ENCODE measurements at regions not wholly inside any gene's neighbourhood (a gene's known extent, or its start where the extent isn't known, plus 50 kb on each side); places are given as distances from the start of the nearest gene placed in this dataset.
"Not testable (repeated sequence)": the region's sequence is repeated elsewhere in the genome, so short reads cannot be mapped to it uniquely, and the experiment has no call there.

DNA sequence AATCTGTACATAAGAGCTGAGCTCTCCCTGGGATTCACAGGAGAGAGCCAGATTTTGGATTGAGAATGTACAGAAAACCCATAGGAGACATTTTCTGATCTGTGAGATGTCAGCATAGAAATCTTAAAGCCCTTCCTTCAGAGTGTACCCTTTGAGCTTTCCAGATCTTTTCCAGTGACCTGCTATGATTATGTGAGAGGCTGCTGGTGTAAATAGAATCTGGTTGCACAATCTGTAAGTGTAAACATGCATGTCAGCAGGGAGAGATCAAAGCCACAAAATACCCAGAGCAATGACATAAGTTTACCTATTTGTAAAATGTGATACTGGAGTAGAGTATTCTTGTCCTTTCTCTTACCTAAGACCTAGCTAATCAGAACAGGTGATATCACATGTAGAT, 471.9 kb downstream of the FOXD4L5 start:
- H3K27ac ChIP-seq; DNase-seq; H3K36me3 ChIP-seq; H3K9me3 ChIP-seq; H3K27me3 ChIP-seq; H3K4me3 ChIP-seq (replicated peaks in 1 of 3); H3K4me1 ChIP-seq; intact Hi-C loops (cut with DNase I): not testable (repeated sequence)

DNA sequence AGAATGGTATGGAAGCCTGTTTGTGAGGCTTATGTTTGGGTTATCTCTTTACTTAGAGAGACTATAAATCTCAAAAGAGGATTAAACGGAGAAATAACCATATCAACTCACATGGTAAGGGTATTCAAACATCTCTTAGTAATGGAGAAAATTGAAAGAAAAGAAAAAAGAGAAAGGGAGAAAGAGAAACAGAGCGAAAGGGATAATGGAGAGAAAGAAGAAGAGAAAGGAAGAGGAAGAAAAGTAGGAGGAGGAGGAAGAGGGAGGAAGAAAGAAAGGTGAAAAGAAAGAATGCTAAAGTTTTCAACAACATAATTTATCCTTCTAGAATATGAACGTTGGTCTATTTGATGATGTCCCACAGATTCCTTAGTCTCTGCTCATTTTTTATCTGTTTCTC, 506.3 kb downstream of the FOXD4L5 start:
- intact Hi-C loops (cut with DNase I); H3K27ac ChIP-seq; H3K4me1 ChIP-seq; DNase-seq; H3K36me3 ChIP-seq; H3K4me3 ChIP-seq (replicated peaks in 1 of 3); H3K27me3 ChIP-seq; H3K9me3 ChIP-seq: not testable (repeated sequence)
- WGBS, 2 donors = 71 to 84% methylated on average over 3 of the region's 3 CpGs

DNA sequence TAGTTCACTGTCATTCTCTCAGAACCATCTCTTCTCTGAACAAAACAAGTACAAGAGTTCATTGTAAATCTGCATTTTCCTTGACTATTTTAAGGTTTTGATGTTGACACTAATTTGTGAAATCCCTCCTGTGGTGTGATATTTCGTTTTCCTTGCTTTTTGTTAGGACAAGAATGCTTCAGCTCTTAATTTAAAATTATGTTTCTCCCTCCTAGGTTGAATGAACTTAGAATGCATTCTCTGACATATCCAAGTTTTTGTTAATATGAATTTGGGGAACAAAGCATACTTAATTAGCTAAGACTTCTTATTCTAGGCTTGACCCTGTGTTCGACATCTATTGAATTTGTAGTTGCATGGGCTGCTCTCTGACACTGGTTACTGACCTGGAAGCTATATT, 508.7 kb downstream of the FOXD4L5 start:
- H3K36me3 ChIP-seq; H3K9me3 ChIP-seq; H3K4me3 ChIP-seq (replicated peaks in 1 of 3); H3K4me1 ChIP-seq; DNase-seq; H3K27ac ChIP-seq; H3K27me3 ChIP-seq; intact Hi-C loops (cut with DNase I): not testable (repeated sequence)
- 62 to 67% methylated on average over 1 of the region's 2 CpGs for WGBS, 2 donors

DNA sequence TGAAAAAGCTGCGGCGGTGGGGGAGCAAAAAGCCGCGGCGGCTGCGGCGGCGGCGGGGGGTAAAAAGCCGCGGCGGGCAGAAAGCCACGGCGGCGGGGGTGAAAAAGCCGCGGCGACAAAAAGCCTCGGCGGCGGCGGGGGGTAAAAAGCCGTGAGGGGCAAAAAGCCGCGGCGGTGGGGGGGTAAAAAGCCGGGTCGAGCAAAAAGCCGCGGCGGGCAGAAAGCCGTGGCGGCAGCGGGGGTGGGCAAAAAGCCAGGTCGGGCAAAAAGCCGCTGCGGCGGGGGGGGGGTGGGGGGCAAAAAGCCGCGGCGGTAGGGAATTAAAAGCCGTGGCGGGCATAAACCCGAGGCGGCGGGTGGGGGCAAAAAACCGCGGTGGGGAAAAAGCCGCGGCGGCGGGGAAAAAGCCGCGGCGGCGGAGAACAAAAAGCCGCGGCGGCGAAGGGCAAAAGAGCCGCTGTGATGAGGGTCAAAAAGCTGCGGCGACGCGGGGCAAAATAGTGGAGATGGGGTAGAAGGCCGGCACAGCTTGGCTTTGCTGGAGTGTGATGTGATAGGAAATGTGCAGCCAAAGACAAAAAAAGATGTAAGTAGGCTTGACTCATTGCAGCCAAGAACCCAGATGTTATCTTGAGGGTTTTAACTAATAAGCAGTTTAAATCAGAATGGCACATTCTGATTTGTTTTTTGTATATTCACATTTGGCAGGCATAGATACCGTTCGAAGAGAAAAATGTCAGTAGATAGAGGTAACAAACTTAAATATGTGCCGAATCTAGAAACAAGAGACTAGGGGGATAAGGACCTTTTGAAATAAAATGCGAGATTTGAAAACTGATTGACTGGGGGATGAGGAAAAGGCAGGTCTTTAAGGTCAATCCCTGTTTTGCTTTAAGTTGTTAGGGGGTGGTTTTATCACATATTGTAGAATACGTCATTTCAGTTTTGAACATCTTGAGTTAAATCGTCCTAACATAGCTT, 509.9 kb downstream of the FOXD4L5 start:
- H3K27me3 ChIP-seq; H3K4me1 ChIP-seq; H3K27ac ChIP-seq; H3K36me3 ChIP-seq; H3K9me3 ChIP-seq; intact Hi-C loops (cut with DNase I): not testable (repeated sequence)
- H3K4me3 ChIP-seq (replicated peaks in 1 of 3) = peak overlapping the region in 1 of 3 donors; percentile 21
- 14% methylated on average over 21 to 22 of the region's 72 CpGs for WGBS, 2 donors
- DNase-seq = peak; percentile 10 to 18

DNA sequence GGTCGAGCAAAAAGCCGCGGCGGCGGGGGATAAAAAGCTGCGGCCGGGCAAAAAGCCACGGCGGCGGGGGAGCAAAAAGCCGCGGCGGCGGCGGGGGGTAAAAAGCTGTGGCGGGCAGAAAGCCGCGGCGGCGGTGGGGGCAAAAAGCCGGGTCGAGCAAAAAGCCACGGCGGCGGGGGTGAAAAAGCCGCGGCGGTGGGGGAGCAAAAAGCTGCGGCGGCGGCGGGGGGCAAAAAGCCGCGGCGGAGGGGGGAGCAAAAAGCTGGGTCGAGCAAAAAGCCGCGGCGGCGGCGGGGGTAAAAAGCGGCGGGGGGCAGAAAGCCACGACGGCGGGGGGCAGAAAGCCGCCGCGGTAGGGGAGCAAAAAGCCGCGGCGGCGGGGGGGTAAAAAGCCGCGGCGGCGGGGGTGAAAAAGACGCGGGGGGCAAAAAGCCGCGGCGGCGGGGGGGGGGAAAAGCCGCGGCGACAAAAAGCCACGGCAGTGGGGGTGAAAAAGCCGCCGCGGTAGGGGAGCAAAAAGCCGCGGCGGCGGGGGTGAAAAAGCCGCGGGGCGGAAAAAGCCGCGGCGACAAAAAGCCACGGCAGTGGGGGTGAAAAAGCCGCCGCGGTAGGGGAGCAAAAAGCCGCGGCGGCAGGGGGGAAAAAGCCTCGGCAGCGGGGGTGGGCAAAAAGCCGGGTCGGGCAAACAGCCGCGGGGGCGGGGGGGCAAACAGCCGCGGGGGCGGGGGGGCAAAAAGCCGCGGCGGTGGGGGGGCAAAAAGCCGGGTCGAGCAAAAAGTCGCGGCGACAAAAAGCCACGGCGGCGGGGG, 510.8 kb downstream of the FOXD4L5 start:
- H3K4me1 ChIP-seq; H3K27me3 ChIP-seq; H3K36me3 ChIP-seq; H3K27ac ChIP-seq; H3K9me3 ChIP-seq; intact Hi-C loops (cut with DNase I): not testable (repeated sequence)
- WGBS, 2 donors = 1% methylated on average over 23 of the region's 108 CpGs; no CpG with 5 or more reads in 1 of the 2 donors
- H3K4me3 ChIP-seq (replicated peaks in 1 of 3) = peak overlapping the region in 1 of 3 donors; percentile 21
- peak in 1 of 2 donors; percentile 3 for DNase-seq

DNA sequence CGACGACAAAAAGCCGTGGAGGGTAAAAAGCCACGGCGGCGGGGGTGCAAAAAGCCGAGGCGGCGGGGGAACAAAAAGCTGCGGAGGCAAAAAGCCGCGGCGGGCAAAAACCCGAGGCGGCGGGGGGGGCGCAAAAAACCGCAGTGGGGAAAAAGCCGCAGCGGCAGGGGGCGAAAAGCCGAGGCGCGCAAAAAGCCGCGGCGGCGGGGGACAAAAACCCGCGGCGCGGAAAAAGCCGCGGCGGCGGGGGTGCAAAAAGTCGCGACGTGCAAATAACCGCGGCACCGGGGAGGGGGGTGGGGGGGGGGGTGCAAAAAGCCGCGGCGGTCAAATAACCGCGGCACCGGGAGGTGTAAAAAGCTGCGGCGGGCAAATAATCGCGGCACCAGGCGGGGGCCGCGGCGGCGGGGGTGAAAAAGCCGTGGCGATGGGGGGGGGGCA, 511.5 kb downstream of the FOXD4L5 start:
- intact Hi-C loops (cut with DNase I) = no loop called here
- TF ChIP-seq, protein P1, sequence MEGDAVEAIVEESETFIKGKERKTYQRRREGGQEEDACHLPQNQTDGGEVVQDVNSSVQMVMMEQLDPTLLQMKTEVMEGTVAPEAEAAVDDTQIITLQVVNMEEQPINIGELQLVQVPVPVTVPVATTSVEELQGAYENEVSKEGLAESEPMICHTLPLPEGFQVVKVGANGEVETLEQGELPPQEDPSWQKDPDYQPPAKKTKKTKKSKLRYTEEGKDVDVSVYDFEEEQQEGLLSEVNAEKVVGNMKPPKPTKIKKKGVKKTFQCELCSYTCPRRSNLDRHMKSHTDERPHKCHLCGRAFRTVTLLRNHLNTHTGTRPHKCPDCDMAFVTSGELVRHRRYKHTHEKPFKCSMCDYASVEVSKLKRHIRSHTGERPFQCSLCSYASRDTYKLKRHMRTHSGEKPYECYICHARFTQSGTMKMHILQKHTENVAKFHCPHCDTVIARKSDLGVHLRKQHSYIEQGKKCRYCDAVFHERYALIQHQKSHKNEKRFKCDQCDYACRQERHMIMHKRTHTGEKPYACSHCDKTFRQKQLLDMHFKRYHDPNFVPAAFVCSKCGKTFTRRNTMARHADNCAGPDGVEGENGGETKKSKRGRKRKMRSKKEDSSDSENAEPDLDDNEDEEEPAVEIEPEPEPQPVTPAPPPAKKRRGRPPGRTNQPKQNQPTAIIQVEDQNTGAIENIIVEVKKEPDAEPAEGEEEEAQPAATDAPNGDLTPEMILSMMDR (IDR thresholded peaks at IDR 0.05) = no peak
- TF ChIP-seq POLR2A (IDR thresholded peaks at IDR 0.05) = no peak
- DNase-seq = peak; percentile 0 to 1
- Histone ChIP-seq H3K9me3 (no peaks in the 10 kb centered on the region), H3K27me3 (no peaks in the 10 kb centered on the region), H3K36me3 (no peaks in the 10 kb centered on the region), H3K27ac (no peak overlapping the region), H3K4me3 (replicated peaks in 1 of 3) (peak overlapping the region in 1 of 3 donors; percentile 21), H3K4me1 (no peaks in the 10 kb centered on the region)
- WGBS, 2 donors = 0% methylated on average over 35 of the region's 59 CpGs; no CpG with 5 or more reads in 1 of the 2 donors

DNA sequence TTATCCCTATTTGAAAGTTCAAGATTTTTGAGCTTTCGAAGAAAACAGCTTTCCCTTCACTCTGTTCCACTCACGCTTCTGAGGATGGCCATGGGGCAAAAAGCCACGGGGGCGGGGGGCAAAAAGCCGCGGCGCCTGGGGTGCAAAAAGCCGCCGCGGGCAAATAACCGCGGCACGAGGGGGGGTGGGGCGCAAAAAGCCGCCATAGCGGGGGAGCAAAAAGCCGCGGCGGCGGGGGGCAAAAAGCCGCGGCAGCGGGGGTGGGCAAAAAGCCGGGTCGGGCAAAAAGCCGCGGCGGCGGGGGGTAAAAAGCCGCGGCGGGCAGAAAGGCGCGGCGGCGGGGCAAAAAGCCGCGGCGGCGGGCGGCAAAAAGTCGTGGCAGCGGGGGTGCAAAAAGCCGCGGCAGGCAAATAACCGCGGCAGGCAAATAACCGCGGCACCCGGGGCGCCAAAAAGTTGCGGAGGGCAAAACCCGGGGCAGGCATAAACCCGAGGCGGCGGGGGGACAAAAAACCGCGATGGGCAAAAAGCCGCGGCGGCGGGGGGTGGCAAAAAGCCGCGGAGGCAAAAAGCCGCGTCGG, 512.2 kb downstream of the FOXD4L5 start:
- H3K36me3 ChIP-seq; H3K27ac ChIP-seq; DNase-seq; H3K4me1 ChIP-seq; H3K27me3 ChIP-seq; intact Hi-C loops (cut with DNase I); H3K4me3 ChIP-seq (replicated peaks in 1 of 3); H3K9me3 ChIP-seq: not testable (repeated sequence)
- WGBS, 2 donors = 0% methylated on average over 38 of the region's 67 CpGs; no CpG with 5 or more reads in 1 of the 2 donors
